GM18868 (cell line): ENCODE measurements at regions not wholly inside any gene's neighbourhood (a gene's known extent, or its start where the extent isn't known, plus 50 kb on each side); places are given as distances from the start of the nearest gene placed in this dataset.
"Not testable (repeated sequence)": the region's sequence is repeated elsewhere in the genome, so short reads cannot be mapped to it uniquely, and the experiment has no call there.

Experiments used
- ATAC-seq: cut with Tn5 transposase; IDR thresholded peaks from one replicate; pipeline ENCODE4 v1.9.1; 2021; ENCODE audit warnings: mild to moderate bottlenecking, moderate library complexity; ENCODE audit not compliant: unreplicated experiment

DNA sequence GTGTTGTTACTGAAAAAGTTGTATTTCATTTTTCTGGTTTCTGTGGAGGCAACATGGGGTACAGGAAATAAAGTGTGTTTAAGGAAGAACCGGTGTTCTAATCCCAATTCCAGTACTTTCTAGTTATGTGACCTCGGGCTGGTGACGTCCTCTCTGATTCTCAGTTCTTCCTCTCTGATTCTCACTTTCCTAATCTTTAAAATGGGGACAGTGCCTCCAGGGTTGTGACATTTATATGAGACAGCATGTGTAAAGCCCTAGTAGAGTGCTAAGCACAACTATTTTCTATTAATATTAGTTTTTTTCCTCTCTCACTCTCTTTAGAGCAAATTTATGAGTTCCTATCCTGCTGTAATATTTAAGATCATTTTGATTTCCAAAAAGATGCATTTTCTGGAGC lies 50.9 kb upstream of the PTPDC1 start:
- ATAC-seq = no peak

- ATAC-seq = no peak
Measured at GRCh38 chr9:94031946-94032345, 52.3 kb upstream of the PTPDC1 start.

- no peak for ATAC-seq
Measured at GRCh38 chr9:94031380-94031779, 52.9 kb upstream of the PTPDC1 start.

- ATAC-seq = peak; percentile 99
Measured at GRCh38 chr9:94030318-94031179, 53.7 kb upstream of the PTPDC1 start.

- no peak for ATAC-seq
Measured at GRCh38 chr9:94029932-94030317, 54.3 kb upstream of the PTPDC1 start.

DNA sequence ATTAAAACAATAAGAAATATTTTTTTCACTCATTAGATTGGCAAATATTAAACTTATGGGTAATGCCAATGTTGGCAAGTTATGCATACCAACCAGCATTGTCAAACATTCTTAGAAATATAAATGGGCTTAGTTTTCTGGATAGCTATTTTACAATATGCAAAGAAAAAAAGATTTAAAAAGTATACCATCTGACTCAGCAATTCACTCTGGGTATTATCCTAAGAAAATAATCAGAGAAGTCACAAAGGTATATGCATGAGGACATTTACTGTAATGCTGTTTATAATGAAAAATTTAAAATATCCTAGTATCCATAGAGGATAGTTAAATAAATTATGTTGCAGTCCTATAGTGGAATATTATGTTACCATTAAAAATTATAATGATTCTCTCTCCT lies 57.4 kb upstream of the PTPDC1 start:
- ATAC-seq = no peak

DNA sequence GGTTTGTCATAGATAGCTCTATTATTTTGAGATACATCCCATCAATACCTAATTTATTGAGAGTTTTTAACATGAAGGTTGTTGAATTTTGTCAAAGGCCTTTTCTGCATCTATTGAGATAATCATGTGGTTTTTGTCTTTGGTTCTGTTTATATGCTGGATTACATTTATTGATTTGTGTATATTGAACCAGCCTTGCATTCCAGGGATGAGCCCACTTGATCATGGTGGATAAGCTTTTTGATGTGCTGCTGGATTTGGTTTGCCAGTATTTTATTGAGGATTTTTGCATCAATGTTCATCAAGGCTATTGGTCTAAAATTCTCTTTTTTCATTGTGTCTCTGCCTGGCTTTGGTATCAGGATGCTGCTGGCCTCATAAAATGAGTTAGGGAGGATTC lies 61.8 kb upstream of the PTPDC1 start:
- not testable (repeated sequence) for ATAC-seq

DNA sequence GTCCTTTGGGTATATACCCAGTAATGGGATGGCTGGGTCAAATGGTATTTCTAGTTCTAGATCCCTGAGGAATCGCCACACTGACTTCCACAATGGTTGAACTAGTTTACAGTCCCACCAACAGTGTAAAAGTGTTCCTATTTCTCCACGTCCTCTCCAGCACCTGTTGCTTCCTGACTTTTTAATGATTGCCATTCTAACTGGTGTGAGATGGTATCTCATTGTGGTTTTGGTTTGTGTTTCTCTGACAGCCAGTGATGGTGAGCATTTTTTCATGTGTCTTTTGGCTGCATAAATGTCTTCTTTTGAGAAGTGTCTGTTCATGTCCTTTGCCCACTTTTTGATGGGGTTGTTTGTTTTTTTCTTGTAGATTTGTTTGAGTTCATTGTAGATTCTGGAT lies 63.4 kb upstream of the PTPDC1 start:
- not testable (repeated sequence) for ATAC-seq

DNA sequence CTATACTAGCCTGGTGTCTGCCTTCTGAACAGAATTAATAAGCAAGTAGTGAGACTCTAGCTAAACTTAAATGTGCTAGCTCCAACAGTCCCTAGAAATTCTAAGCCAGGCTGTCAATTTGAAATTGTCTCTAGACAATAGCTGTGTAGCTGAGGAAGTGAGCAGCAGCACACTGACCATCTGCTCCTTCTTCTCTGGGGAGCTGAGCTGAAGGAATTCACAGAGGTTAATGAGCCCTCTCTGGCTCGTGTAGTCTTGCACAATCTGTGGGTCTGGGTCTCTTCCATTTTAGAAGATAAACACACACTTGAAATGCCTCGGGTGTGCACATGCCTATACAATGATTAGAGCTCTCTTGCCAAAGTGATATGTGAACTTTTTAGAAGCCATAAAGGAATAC lies 63.5 kb upstream of the BARX1 start:
- no peak for ATAC-seq

DNA sequence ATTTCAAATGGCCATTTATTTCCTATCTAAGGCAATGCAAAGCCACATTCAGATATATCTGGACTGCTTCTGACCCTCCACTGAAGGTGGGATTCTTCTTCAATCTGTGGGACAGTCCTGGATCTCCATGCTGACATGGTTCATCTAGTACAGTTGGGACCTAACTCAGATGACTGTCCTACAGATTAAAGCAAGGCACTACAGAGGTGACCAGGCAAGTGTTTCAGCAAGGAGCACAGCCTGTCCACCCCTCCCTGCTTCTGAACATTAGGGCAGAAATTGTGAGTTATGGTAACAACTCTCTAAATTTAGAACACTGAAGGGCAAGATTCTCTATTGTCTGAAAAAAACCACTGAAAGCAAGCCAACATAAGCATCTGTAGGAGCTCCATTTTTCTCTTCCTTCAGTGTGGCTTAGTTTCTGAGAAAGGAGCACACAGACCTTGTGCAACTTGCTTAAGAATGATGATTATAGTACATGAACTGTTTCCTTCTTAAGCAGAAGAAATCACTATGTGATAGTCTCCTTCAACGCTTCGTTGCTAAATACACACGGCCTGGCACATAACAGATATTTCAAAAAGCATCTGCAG lies 62.9 kb upstream of the BARX1 start:
- no peak for ATAC-seq

DNA sequence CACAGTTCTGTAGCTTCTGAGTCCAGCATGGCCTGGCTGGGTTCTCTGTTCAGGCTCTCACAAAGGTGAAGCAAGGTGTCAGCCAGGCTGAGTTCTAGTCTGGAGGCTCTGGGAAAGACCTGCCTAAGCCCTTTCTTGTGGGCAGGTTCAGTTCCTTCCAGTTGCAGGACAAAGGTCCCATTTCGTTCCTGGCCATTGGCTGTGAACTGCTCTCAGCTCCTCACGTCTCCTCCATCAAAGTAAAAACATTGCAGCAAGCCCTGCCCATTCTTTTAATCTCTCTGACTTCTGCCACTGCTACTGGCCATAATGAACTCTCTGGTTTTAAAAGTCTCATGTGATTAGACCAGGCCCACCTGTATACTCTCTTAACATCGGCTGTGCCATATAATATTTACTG lies 61.6 kb upstream of the BARX1 start:
- ATAC-seq = no peak

GRCh38 chr9:94014920-94015319 lies 59.8 kb upstream of the BARX1 start:
- peak; percentile 64 for ATAC-seq

GRCh38 chr9:94014066-94014654 lies 59.0 kb upstream of the BARX1 start:
- no peak for ATAC-seq

GRCh38 chr9:94010980-94011533 lies 55.9 kb upstream of the BARX1 start:
- no peak for ATAC-seq

- ATAC-seq = no peak
Measured at GRCh38 chr9:94005272-94005901, 50.2 kb upstream of the BARX1 start.
